Neural cell (in vitro differentiated cells): ENCODE measurements at regions not wholly inside any gene's neighbourhood (a gene's known extent, or its start where the extent isn't known, plus 50 kb on each side); places are given as distances from the start of the nearest gene placed in this dataset.

Source experiments
- H2AFZ ChIP-seq: fragments of 200-600, 300-800 bp; sonication (generic), shearing (Covaris generic); 2 replicates; pipeline ENCODE4 v1.6.0; 2014; ENCODE audit warnings: low read depth, mild to moderate bottlenecking, antibody characterized with exemption, low read length, moderate library complexity
- H3F3A ChIP-seq: fragments of 200-600 bp; shearing (Covaris generic); 2 replicates; pipeline ENCODE4 v1.6.1; 2016; ENCODE audit warnings: mild to moderate bottlenecking, moderate library complexity, mixed read lengths, antibody characterized with exemption, low read length; ENCODE audit not compliant: insufficient read depth, poor library complexity, severe bottlenecking
- H3K27ac ChIP-seq: fragments of 200-600, 300-800 bp; sonication (generic), shearing (Covaris generic); 2 replicates; pipeline ENCODE4 v1.5.1; 2014; ENCODE audit warnings: mild to moderate bottlenecking, low read length, moderate library complexity
- H3K27me3 ChIP-seq: fragments of 300-800, 200-600 bp; sonication (generic), shearing (Covaris generic); 2 replicates; pipeline ENCODE4 v1.6.0; 2014; ENCODE audit warnings: mild to moderate bottlenecking, low read depth, low read length, moderate library complexity; ENCODE audit not compliant: insufficient read depth
- H3K36me3 ChIP-seq: fragments of 300-800, 200-600 bp; sonication (generic), shearing (Covaris generic); 2 replicates; pipeline ENCODE4 v1.5.1; 2014; ENCODE audit warnings: mild to moderate bottlenecking, antibody characterized with exemption, low read length, moderate library complexity; ENCODE audit not compliant: insufficient read depth
- H3K4me2 ChIP-seq: fragments of 300-800, 200-600 bp; sonication (generic), shearing (Covaris generic); 2 replicates; pipeline ENCODE4 v1.6.0; 2014; ENCODE audit warnings: mild to moderate bottlenecking, low read length
- H3K4me3 ChIP-seq: fragments of 300-800, 200-600 bp; sonication (generic), shearing (Covaris generic); 2 replicates; pipeline ENCODE4 v1.5.1; 2014; ENCODE audit warnings: mild to moderate bottlenecking, low read length, moderate library complexity
- H3K79me2 ChIP-seq: fragments of 200-600 bp; shearing (Covaris generic); replicated peaks from 2 replicates; pipeline ENCODE4 v1.6.0; 2014; ENCODE audit warnings: mild to moderate bottlenecking, low read length, moderate library complexity; ENCODE audit not compliant: insufficient read depth
- H3K9ac ChIP-seq: fragments of 300-800, 200-600 bp; sonication (generic), shearing (Covaris generic); 2 replicates; pipeline ENCODE4 v1.6.1; 2016; ENCODE audit warnings: mild to moderate bottlenecking, low read length, mixed read lengths
- H3K9me2 ChIP-seq: fragments of 200-600 bp; shearing (Covaris generic); 2 replicates; pipeline ENCODE4 v1.6.1; 2016; ENCODE audit warnings: mild to moderate bottlenecking, low read length, mixed read lengths; ENCODE audit not compliant: insufficient read depth
- H3K9me3 ChIP-seq: fragments of 200-600, 300-800 bp; sonication (generic), shearing (Covaris generic); 2 replicates; pipeline ENCODE4 v1.6.1; 2016; ENCODE audit warnings: mild to moderate bottlenecking, mixed run types, low read length, moderate library complexity, mixed read lengths
- H4K20me1 ChIP-seq: fragments of 200-600 bp; shearing (Covaris generic); 2 replicates; pipeline ENCODE4 v1.6.1; 2016; ENCODE audit warnings: mild to moderate bottlenecking, mixed run types; ENCODE audit not compliant: insufficient read depth
- CTCF ChIP-seq: fragments of 450-650 bp; IDR thresholded peaks from 2 replicates; pipeline ENCODE4 v1.5.1; 2014; ENCODE audit warnings: antibody characterized with exemption, mild to moderate bottlenecking, moderate library complexity; ENCODE audit not compliant: poor library complexity, severe bottlenecking
- EP300 ChIP-seq: fragments of 450-650 bp; conservative IDR thresholded peaks from 2 replicates; pipeline ENCODE4 v1.6.1; 2014; ENCODE audit warnings: antibody characterized with exemption, mild to moderate bottlenecking, moderate library complexity; ENCODE audit not compliant: poor library complexity, severe bottlenecking
- EZH2 ChIP-seq: fragments of 200-600, 300-800 bp; shearing (Covaris generic), sonication (generic); IDR thresholded peaks from 2 replicates; pipeline ENCODE4 v1.6.1; 2014; ENCODE audit warnings: antibody characterized with exemption, low read length, borderline replicate concordance, mild to moderate bottlenecking; ENCODE audit not compliant: insufficient read depth, poor library complexity, severe bottlenecking
- MXI1 ChIP-seq: fragments of 450-650 bp; conservative IDR thresholded peaks from 2 replicates; pipeline ENCODE4 v1.6.1; 2014; ENCODE audit warnings: antibody characterized with exemption, mild to moderate bottlenecking; ENCODE audit not compliant: poor library complexity, severe bottlenecking
- POLR2AphosphoS5 ChIP-seq: IDR thresholded peaks from 2 replicates; pipeline ENCODE4 v1.6.1; 2012
- RAD21 ChIP-seq: fragments of 450-650 bp; conservative IDR thresholded peaks from 2 replicates; pipeline ENCODE4 v1.6.1; 2014; ENCODE audit warnings: antibody characterized with exemption, mild to moderate bottlenecking, moderate library complexity
- REST ChIP-seq: IDR thresholded peaks from 2 replicates; pipeline ENCODE4 v1.6.1; 2012; ENCODE audit warnings: borderline replicate concordance
- SMC3 ChIP-seq: fragments of 450-650 bp; conservative IDR thresholded peaks from 2 replicates; pipeline ENCODE4 v1.6.1; 2014; ENCODE audit warnings: antibody characterized with exemption, mild to moderate bottlenecking, moderate library complexity; ENCODE audit not compliant: poor library complexity
- TAF1 ChIP-seq: IDR thresholded peaks from 2 replicates; pipeline ENCODE4 v1.6.1; 2012; ENCODE audit warnings: low read depth

GRCh38 chr4:62415256-62415655 lies 1215.1 kb downstream of the ADGRL3 start:
- no peaks in the 10 kb centered on the region for H3K9me2 ChIP-seq
- no peaks in the 10 kb centered on the region for H3K9me3 ChIP-seq
- H3F3A ChIP-seq = no peaks in the 10 kb centered on the region
- no peaks in the 10 kb centered on the region for H4K20me1 ChIP-seq
- no peaks in the 10 kb centered on the region for H3K79me2 ChIP-seq
- no peak overlapping the region for H3K4me3 ChIP-seq
- TF ChIP-seq RAD21 (no peak), POLR2AphosphoS5 (no peak), CTCF (no peak), REST (no peak), EP300 (no peak), SMC3 (no peak), EZH2 (no peak)
- H2AFZ ChIP-seq = no peak overlapping the region
- no peaks in the 10 kb centered on the region for H3K27me3 ChIP-seq
- H3K4me2 ChIP-seq = no peak overlapping the region
- H3K27ac ChIP-seq = no peak overlapping the region
- H3K9ac ChIP-seq = no peak overlapping the region
- no peaks in the 10 kb centered on the region for H3K36me3 ChIP-seq

GRCh38 chr4:62414563-62414962 lies 1214.4 kb downstream of the ADGRL3 start:
- no peaks in the 10 kb centered on the region for H3K79me2 ChIP-seq
- TF ChIP-seq EP300 = no peak
- TF ChIP-seq TAF1 = no peak
- TF ChIP-seq POLR2AphosphoS5 = no peak
- TF ChIP-seq REST = no peak
- no peak for TF ChIP-seq SMC3
- no peak for TF ChIP-seq MXI1
- no peak for TF ChIP-seq RAD21
- TF ChIP-seq EZH2 = no peak
- no peak for TF ChIP-seq CTCF
- H3K4me2 ChIP-seq = no peak overlapping the region
- H3K4me3 ChIP-seq = no peak overlapping the region
- H3K36me3 ChIP-seq = no peaks in the 10 kb centered on the region
- H3K27me3 ChIP-seq = no peaks in the 10 kb centered on the region
- no peak overlapping the region for H3K27ac ChIP-seq
- no peaks in the 10 kb centered on the region for H3K9me2 ChIP-seq
- no peaks in the 10 kb centered on the region for H3F3A ChIP-seq
- no peaks in the 10 kb centered on the region for H3K9me3 ChIP-seq
- no peaks in the 10 kb centered on the region for H4K20me1 ChIP-seq
- H3K9ac ChIP-seq = no peak overlapping the region
- H2AFZ ChIP-seq = no peak overlapping the region
